HEK293 (cell line): ENCODE measurements at regions not wholly inside any gene's neighbourhood (a gene's known extent, or its start where the extent isn't known, plus 50 kb on each side); places are given as distances from the start of the nearest gene placed in this dataset.

Experiments
- CTCF ChIP-seq: fragments of 450-650 bp; formaldehyde crosslinking; IDR thresholded peaks from 2 replicates; pipeline ENCODE4 v1.5.1; 2016; ENCODE audit warnings: missing biosample characterization, missing genetic modification characterization
- EGR2 ChIP-seq: fragments of 450-650 bp; formaldehyde crosslinking; IDR thresholded peaks from 2 replicates; pipeline ENCODE4 v1.5.1; 2016; ENCODE audit warnings: low read depth, missing biosample characterization, missing genetic modification characterization
- HOXA7 ChIP-seq: sonication (generic); formaldehyde crosslinking; IDR thresholded peaks from 2 replicates; pipeline ENCODE4 v1.8.1; 2022; ENCODE audit warnings: missing genetic modification reagents, borderline replicate concordance
- KLF16 ChIP-seq: fragments of 450-650 bp; formaldehyde crosslinking; IDR thresholded peaks from 2 replicates; pipeline ENCODE4 v1.5.1; 2017; ENCODE audit warnings: missing biosample characterization, missing genetic modification characterization
- YY1 ChIP-seq: fragments of 450-650 bp; formaldehyde crosslinking; IDR thresholded peaks from 2 replicates; pipeline ENCODE4 v1.5.1; 2018; ENCODE audit warnings: missing biosample characterization, missing genetic modification characterization
- ZBTB1 ChIP-seq: fragments of 450-650 bp; formaldehyde crosslinking; IDR thresholded peaks from 2 replicates; pipeline ENCODE4 v1.5.1; 2016; ENCODE audit warnings: missing biosample characterization, missing genetic modification characterization
- ZBTB49 ChIP-seq: fragments of 450-650 bp; formaldehyde crosslinking; IDR thresholded peaks from 2 replicates; pipeline ENCODE4 v1.5.1; 2016; ENCODE audit warnings: missing biosample characterization, missing genetic modification characterization, low read depth
- ZFP37 ChIP-seq: fragments of 450-650 bp; formaldehyde crosslinking; IDR thresholded peaks from 2 replicates; pipeline ENCODE4 v1.5.1; 2016; ENCODE audit warnings: missing biosample characterization, missing genetic modification characterization
- ZNF274 ChIP-seq, 2 experiments: fragments of 200-500 bp in 1 of 2; fragments of 450-650 bp in 1 of 2; sonication (Bioruptor generic) in 1 of 2; formaldehyde crosslinking in 1 of 2; IDR thresholded peaks; 2 replicates each; pipeline versions ENCODE4 v1.5.1 to v1.6.1; 2014 to 2016; ENCODE audit warnings: borderline replicate concordance in 1 of 2, inconsistent platforms in 1 of 2, low read length in 1 of 2, missing biosample characterization in 1 of 2, missing genetic modification characterization in 1 of 2
- ZNF501 ChIP-seq: fragments of 450-650 bp; formaldehyde crosslinking; IDR thresholded peaks from 2 replicates; pipeline ENCODE4 v1.5.1; 2016; ENCODE audit warnings: missing biosample characterization, missing genetic modification characterization
- ZNF658 ChIP-seq: fragments of 450-650 bp; formaldehyde crosslinking; IDR thresholded peaks from 2 replicates; pipeline ENCODE4; 2016; ENCODE audit warnings: missing biosample characterization, missing genetic modification characterization
- ZNF747 ChIP-seq: fragments of 450-650 bp; formaldehyde crosslinking; IDR thresholded peaks from 2 replicates; pipeline ENCODE4 v1.5.1; 2016; ENCODE audit warnings: missing biosample characterization, missing genetic modification characterization
- TF ChIP-seq, protein P1 (sequence below): IDR thresholded peaks from 2 replicates; pipeline ENCODE4 v1.6.1; 2011; ENCODE audit warnings: mild to moderate bottlenecking, low read depth, low read length, borderline replicate concordance
- TF ChIP-seq, protein P2 (sequence below): fragments of 450-650 bp; formaldehyde crosslinking; IDR thresholded peaks from 2 replicates; pipeline ENCODE4 v1.5.1; 2016; ENCODE audit warnings: missing biosample characterization, missing genetic modification characterization

DNA sequence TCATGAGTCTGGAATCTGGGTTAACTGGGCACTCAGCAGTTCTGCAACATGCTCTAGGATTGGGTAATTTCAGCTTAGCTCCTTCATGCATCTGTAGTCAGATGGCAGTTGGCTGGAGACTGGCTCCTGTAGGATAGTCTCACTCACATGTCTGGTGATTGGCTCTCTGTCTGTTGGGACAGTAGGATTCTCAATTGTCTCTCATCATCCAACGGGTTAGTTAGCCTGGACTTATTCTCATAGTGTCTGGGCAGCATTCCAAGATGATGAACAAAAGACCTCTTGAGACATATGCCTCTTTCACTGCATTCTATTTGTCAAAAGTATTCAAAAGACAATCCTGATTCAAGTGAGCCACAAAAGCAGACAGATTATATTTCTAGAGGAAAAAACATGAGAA lies 795.6 kb upstream of the GALNTL6 start:
- TF ChIP-seq YY1 (tag by site-specific recombination) (no peak), ZFP37 (tag by site-specific recombination) (no peak), ZBTB1 (tag by site-specific recombination) (no peak), ZNF747 (no peak), ZNF658 (tag by site-specific recombination) (no peak), ZNF501 (tag by site-specific recombination) (no peak), CTCF (tag by site-specific recombination) (no peak), ZNF274 (IDR thresholded peaks at IDR 0.05; ENCODE audit: low read length) (no peak), ZNF274 (tag by site-specific recombination; IDR thresholded peaks at IDR 0.05; ENCODE audit: borderline replicate concordance) (no peak), EGR2 (tag by site-specific recombination) (no peak), ZBTB49 (tag by site-specific recombination) (no peak), KLF16 (no peak), HOXA7 (CRISPR knock-in tag) (no peak)
- TF ChIP-seq, protein P1, sequence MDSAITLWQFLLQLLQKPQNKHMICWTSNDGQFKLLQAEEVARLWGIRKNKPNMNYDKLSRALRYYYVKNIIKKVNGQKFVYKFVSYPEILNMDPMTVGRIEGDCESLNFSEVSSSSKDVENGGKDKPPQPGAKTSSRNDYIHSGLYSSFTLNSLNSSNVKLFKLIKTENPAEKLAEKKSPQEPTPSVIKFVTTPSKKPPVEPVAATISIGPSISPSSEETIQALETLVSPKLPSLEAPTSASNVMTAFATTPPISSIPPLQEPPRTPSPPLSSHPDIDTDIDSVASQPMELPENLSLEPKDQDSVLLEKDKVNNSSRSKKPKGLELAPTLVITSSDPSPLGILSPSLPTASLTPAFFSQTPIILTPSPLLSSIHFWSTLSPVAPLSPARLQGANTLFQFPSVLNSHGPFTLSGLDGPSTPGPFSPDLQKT: no peak
- TF ChIP-seq, protein P2, sequence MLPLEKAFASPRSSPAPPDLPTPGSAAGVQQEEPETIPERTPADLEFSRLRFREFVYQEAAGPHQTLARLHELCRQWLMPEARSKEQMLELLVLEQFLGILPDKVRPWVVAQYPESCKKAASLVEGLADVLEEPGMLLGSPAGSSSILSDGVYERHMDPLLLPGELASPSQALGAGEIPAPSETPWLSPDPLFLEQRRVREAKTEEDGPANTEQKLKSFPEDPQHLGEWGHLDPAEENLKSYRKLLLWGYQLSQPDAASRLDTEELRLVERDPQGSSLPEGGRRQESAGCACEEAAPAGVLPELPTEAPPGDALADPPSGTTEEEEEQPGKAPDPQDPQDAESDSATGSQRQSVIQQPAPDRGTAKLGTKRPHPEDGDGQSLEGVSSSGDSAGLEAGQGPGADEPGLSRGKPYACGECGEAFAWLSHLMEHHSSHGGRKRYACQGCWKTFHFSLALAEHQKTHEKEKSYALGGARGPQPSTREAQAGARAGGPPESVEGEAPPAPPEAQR (tag by site-specific recombination): no peak
